ENCODE measurements at regions not wholly inside any gene's neighbourhood (a gene's known extent, or its start where the extent isn't known, plus 50 kb on each side); places are given as distances from the start of the nearest gene placed in this dataset.
"Not testable (repeated sequence)": the region's sequence is repeated elsewhere in the genome, so short reads cannot be mapped to it uniquely, and the experiment has no call there.

DNA sequence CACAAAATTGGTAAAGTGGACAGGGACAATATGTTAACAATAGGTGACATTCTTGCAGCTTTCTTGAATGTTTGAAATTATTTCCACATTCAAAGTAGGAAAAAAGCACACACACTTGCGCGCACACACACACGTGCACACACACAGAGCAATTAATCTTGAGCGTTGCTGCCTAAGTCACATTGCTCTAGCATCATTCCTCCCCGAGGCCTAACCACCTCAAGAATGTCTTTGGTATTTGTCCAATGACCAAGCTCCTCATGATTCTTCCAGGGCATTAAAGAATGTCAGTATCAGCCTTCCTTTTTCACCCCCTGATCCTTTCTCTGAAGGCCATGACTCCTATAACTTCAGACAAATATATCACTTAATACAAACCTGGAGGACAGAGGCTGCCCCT is 198.1 kb downstream of the NPR3 start:
- DNase-seq, result no peak
- Histone ChIP-seq H3K27me3 (no peaks in the 10 kb centered on the region), H3K4me3 (no peak overlapping the region), H3K36me3 (no peaks in the 10 kb centered on the region), H3K9me3 (no peaks in the 10 kb centered on the region), H3K4me1 (no peaks in the 10 kb centered on the region), H3K27ac (no peak overlapping the region)
- no peak for ATAC-seq (ENCODE audit: low FRiP score in 2 of 2)
- WGBS, 2 donors, result 81 to 92% methylated on average over 5 of the region's 5 CpGs
- TF ChIP-seq POLR2A (IDR thresholded peaks at IDR 0.05) (no peak), EP300 (IDR thresholded peaks at IDR 0.05) (no peak), POLR2AphosphoS5 (IDR thresholded peaks at IDR 0.05) (no peak)
- TF ChIP-seq, protein P1, sequence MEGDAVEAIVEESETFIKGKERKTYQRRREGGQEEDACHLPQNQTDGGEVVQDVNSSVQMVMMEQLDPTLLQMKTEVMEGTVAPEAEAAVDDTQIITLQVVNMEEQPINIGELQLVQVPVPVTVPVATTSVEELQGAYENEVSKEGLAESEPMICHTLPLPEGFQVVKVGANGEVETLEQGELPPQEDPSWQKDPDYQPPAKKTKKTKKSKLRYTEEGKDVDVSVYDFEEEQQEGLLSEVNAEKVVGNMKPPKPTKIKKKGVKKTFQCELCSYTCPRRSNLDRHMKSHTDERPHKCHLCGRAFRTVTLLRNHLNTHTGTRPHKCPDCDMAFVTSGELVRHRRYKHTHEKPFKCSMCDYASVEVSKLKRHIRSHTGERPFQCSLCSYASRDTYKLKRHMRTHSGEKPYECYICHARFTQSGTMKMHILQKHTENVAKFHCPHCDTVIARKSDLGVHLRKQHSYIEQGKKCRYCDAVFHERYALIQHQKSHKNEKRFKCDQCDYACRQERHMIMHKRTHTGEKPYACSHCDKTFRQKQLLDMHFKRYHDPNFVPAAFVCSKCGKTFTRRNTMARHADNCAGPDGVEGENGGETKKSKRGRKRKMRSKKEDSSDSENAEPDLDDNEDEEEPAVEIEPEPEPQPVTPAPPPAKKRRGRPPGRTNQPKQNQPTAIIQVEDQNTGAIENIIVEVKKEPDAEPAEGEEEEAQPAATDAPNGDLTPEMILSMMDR (IDR thresholded peaks at IDR 0.05), result no peak

DNA sequence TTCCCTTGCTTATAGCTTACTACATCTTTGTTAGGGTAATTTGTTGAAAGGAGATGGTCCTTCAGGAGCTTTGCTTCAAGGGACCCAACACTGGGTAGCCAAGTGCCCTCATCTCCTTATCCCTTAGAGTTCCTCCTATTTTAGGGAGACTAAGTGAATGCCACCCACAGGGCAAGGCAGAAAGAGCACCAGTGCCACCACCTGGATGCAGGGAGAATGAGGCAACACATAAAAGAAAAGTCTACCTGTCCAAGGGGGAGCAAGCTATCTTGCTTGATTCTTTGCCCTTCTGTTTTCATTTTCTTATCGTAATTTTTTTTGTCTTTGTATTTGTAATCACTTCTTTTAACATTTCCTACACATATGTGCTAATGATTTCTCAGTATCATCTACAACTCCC is 205.5 kb downstream of the NPR3 start:
- no peaks in the 10 kb centered on the region for H3K9me3 ChIP-seq
- no peak overlapping the region for H3K4me3 ChIP-seq
- 55 to 67% methylated on average over 1 of the region's 1 CpG for WGBS, 2 donors
- H3K4me1 ChIP-seq, result no peaks in the 10 kb centered on the region
- TF ChIP-seq POLR2A (IDR thresholded peaks at IDR 0.05), result no peak
- TF ChIP-seq POLR2AphosphoS5 (IDR thresholded peaks at IDR 0.05), result no peak
- TF ChIP-seq EP300 (IDR thresholded peaks at IDR 0.05), result no peak
- TF ChIP-seq, protein P1 (IDR thresholded peaks at IDR 0.05), result peak in 2 of 6 experiments; percentile 19 to 37
- no peaks in the 10 kb centered on the region for H3K27me3 ChIP-seq
- DNase-seq, result no peak
- no peak for ATAC-seq (ENCODE audit: low FRiP score in 2 of 2)
- no peak overlapping the region for H3K27ac ChIP-seq
- H3K36me3 ChIP-seq, result no peaks in the 10 kb centered on the region

DNA sequence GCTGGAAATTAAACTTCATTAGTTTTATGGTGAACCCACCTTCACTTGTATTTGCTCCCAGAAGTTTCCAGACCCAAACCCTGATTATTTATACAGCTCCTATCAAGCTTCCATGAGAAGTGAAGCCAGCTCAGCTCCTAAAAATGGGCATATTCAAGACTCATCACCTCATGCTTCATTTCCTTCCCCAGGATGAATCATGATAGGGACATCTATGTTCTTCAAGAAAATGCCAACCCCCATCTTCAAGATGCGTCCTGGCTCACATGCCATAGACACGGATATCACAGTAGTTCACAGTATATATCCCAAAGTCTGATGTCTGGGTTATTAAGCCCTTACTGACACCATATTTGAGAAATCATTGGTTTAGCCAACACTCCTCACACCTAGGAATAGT is 217.6 kb downstream of the NPR3 start:
- WGBS, 2 donors, result 84 to 92% methylated on average over 2 of the region's 2 CpGs
- ATAC-seq (ENCODE audit: low FRiP score in 2 of 2), result no peak

DNA sequence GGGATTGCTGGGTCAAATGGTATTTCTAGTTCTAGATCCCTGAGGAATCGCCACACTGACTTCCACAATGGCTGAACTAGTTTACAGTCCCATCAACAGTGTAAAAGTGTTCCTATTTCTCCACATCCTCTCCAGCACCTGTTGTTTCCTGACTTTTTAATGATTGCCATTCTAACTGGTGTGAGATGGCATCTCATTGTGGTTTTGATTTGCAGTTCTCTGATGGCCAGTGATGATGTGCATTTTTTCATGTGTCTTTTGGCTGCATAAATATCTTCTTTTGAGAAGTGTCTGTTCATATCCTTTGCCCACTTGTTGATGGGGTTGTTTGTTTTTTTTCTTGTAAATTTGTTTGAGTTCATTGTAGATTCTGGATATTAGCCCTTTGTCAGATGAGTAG is 220.3 kb downstream of the NPR3 start:
- H3K9me3 ChIP-seq; H3K27ac ChIP-seq; DNase-seq; H3K36me3 ChIP-seq; H3K4me1 ChIP-seq; H3K27me3 ChIP-seq; H3K4me3 ChIP-seq; ATAC-seq (ENCODE audit: low FRiP score in 2 of 2): not testable (repeated sequence)
- 75% methylated on average over 1 of the region's 1 CpG; no CpG with 5 or more reads in 1 of the 2 donors for WGBS, 2 donors

More for the DNA sequence above, 217.6 kb downstream of the NPR3 start:
- Histone ChIP-seq H3K36me3 (no peaks in the 10 kb centered on the region), H3K27me3 (no peaks in the 10 kb centered on the region), H3K9me3 (no peaks in the 10 kb centered on the region), H3K27ac (no peak overlapping the region), H3K4me3 (no peak overlapping the region), H3K4me1 (no peaks in the 10 kb centered on the region)
- TF ChIP-seq EP300 (IDR thresholded peaks at IDR 0.05) (no peak), POLR2A (IDR thresholded peaks at IDR 0.05) (no peak), POLR2AphosphoS5 (IDR thresholded peaks at IDR 0.05) (no peak)
- TF ChIP-seq, protein P1 (IDR thresholded peaks at IDR 0.05), result no peak
- DNase-seq, result no peak

DNA sequence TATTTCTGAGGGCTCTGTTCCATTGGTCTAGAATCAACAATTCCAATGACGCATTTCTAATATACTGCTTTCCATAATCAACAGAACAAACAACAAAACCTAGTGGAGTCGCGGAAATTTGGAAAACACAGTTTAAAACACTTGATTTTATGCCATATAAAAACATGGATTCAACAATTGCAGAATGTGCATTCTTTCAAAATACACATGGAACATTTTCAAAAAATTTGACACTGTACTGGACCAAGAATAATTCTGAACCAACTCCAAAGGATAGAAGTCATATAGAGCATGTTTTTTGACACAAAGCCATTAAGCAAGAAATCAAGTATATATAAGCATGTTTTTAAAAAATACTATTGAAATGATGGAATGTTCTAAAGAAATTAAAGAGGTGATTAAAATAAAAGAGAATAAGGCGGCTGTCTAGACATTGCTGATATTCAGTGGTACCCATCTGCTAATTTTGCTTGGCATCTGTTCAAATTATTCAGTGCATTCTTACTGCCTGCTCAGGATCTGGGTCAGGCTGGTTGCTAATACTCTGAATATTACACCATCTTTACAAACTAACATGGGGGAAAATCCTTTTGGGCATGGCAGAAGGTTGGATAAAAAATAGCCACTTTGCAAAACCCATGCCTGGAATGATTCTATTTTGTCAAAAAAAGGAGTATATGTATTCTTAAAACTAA is 221.3 kb downstream of the NPR3 start:
- no peak overlapping the region for H3K4me3 ChIP-seq
- 58 to 87% methylated on average over 4 of the region's 4 CpGs for WGBS, 2 donors
- DNase-seq (no peak), ATAC-seq (ENCODE audit: low FRiP score in 2 of 2) (no peak)
- TF ChIP-seq, protein P1 (IDR thresholded peaks at IDR 0.05), result no peak
- no peak for TF ChIP-seq POLR2A (IDR thresholded peaks at IDR 0.05)
- TF ChIP-seq EP300 (IDR thresholded peaks at IDR 0.05), result no peak
- TF ChIP-seq POLR2AphosphoS5 (IDR thresholded peaks at IDR 0.05), result no peak
- H3K4me1 ChIP-seq, result no peaks in the 10 kb centered on the region
- H3K36me3 ChIP-seq, result no peaks in the 10 kb centered on the region
- no peaks in the 10 kb centered on the region for H3K27me3 ChIP-seq
- H3K27ac ChIP-seq, result no peak overlapping the region
- H3K9me3 ChIP-seq, result no peaks in the 10 kb centered on the region
